Spleen (tissue), 11 donors: ENCODE measurements at regions not wholly inside any gene's neighbourhood (a gene's known extent, or its start where the extent isn't known, plus 50 kb on each side); places are given as distances from the start of the nearest gene placed in this dataset.

Source experiments
- DNase-seq: peaks from one replicate; pipeline ENCODE4 v3.0.0-alpha.2; 2020
- H3K27ac ChIP-seq, 8 donors: fragments of 200-600 bp; sonication (generic) in 7 of 8; 1 replicate in 4 of 8; 2 replicates in 4 of 8; pipeline versions ENCODE4 v1.5.0 to v1.8.0; 2016 to 2021; ENCODE audit warnings: inconsistent platforms in 4 of 8, mild to moderate bottlenecking in 4 of 8, moderate library complexity in 1 of 8
- H3K27me3 ChIP-seq, 7 donors: fragments of 200-600 bp; sonication (generic) in 6 of 7; replicated peaks in 1 of 7; 1 replicate in 4 of 7; 2 replicates in 3 of 7; pipeline versions ENCODE4 v1.5.0 to v1.8.0; 2016 to 2021; ENCODE audit warnings: inconsistent platforms in 3 of 7, mild to moderate bottlenecking in 1 of 7
- H3K36me3 ChIP-seq, 6 donors: fragments of 200-600 bp; sonication (generic) in 5 of 6; 1 replicate in 4 of 6; 2 replicates in 2 of 6; pipeline versions ENCODE4 v1.5.0 to v1.8.0; 2016 to 2021; ENCODE audit warnings: inconsistent platforms in 2 of 6
- H3K4me1 ChIP-seq, 6 donors: fragments of 200-600 bp; sonication (generic) in 5 of 6; 1 replicate in 3 of 6; 2 replicates in 3 of 6; pipeline versions ENCODE4 v1.5.0 to v1.8.0; 2016 to 2021; ENCODE audit warnings: inconsistent platforms in 3 of 6
- H3K4me3 ChIP-seq, 8 donors: fragments of 200-600 bp; sonication (generic) in 7 of 8; 1 replicate in 4 of 8; 2 replicates in 4 of 8; pipeline versions ENCODE4 v1.5.0 to v1.8.0; 2016 to 2021; ENCODE audit warnings: inconsistent platforms in 4 of 8, mild to moderate bottlenecking in 4 of 8, moderate library complexity in 2 of 8
- H3K9me3 ChIP-seq, 8 donors: fragments of 200-600 bp; sonication (generic) in 7 of 8; 1 replicate in 4 of 8; 2 replicates in 4 of 8; pipeline versions ENCODE4 v1.5.0 to v1.8.0; 2016 to 2021; ENCODE audit warnings: inconsistent platforms in 4 of 8
- CTCF ChIP-seq, 11 experiments: fragments of 200-600 bp in 7 of 11; fragments of 450-650 bp in 4 of 11; sonication (generic) in 4 of 11; IDR thresholded peaks in 8 of 11; conservative IDR thresholded peaks in 3 of 11; 1 replicate in 7 of 11; 2 replicates in 4 of 11; pipeline versions ENCODE4 v1.4.0 to v1.8.0; 2016 to 2021; ENCODE audit warnings: antibody characterized with exemption in 11 of 11, inconsistent platforms in 4 of 11, mild to moderate bottlenecking in 1 of 11
- POLR2A ChIP-seq, 3 donors: fragments of 450-650 bp; IDR thresholded peaks; one replicate each; pipeline ENCODE4 v1.5.1; 2017; ENCODE audit warnings: antibody characterized with exemption in 3 of 3, mild to moderate bottlenecking in 1 of 3
- POLR2AphosphoS5 ChIP-seq, 3 donors: sonication (generic); formaldehyde crosslinking; IDR thresholded peaks; one replicate each; pipeline ENCODE4 v1.5.1; 2017; ENCODE audit warnings: antibody characterized with exemption in 3 of 3
- WGBS, 5 donors: extraction: QIAGEN DNeasy Blood & Tissue Kit in 3 of 5; methylation state at CpG; one replicate each; pipeline versions ENCODE4 v1.1.5 to v1.1.7; 2013 to 2018; 5-methylcytosine and 5-hydroxymethylcytosine counted together
- intact Hi-C: fragments of 100-400 bp; cut with DNase I; formaldehyde crosslinking; loops from one replicate; pipeline ENCODE4 v1.15.0; 2023; ENCODE audit warnings: low total_unique reads
- donor health status: healthy with polysubstance abuse.
- donor health status: DM: no; HTN: no; CAD: no; lungs with moderate emphysema.
- donor health status: DM: no; HTN: no; CAD: no.
- donor health status: Bipolar disorder and iron deficiency.
- donor health status: healthy.
- donor health status: DM: no; HTN: no; CAD: no.
- donor health status: DM: yes; HTN: yes; CAD: no.

GRCh38 chr3:170737498-170738162 lies 132.4 kb downstream of the RPL22L1 start:
- Histone ChIP-seq H3K4me3 (no peak overlapping the region), H3K4me1 (no peaks in the 10 kb centered on the region), H3K36me3 (no peaks in the 10 kb centered on the region), H3K27me3 (peaks cover 0 to 6% (median 0%) of the 10 kb centered on the region in 7 donors), H3K27ac (no peak overlapping the region), H3K9me3 (no peaks in the 10 kb centered on the region)
- WGBS, 5 donors, result 93 to 98% (median 96%) methylated on average over 3 of the region's 3 CpGs
- no peak for DNase-seq
- intact Hi-C loops, result no loop called here
- TF ChIP-seq POLR2AphosphoS5 (IDR thresholded peaks at IDR 0.05), result no peak
- no peak for TF ChIP-seq POLR2A (IDR thresholded peaks at IDR 0.05)
- no peak for TF ChIP-seq CTCF (IDR thresholded peaks at IDR 0.05 in 8 of 11, conservative IDR thresholded peaks at IDR 0.05 in 3 of 11)

- 87 to 96% (median 92%) methylated on average over 2 of the region's 2 CpGs for WGBS, 5 donors
- no peak for TF ChIP-seq POLR2AphosphoS5 (IDR thresholded peaks at IDR 0.05)
- TF ChIP-seq POLR2A (IDR thresholded peaks at IDR 0.05), result no peak
- no peak for TF ChIP-seq CTCF (IDR thresholded peaks at IDR 0.05 in 8 of 11, conservative IDR thresholded peaks at IDR 0.05 in 3 of 11)
- no peaks in the 10 kb centered on the region for H3K36me3 ChIP-seq
- intact Hi-C loops, result no loop called here
- H3K4me1 ChIP-seq, result no peaks in the 10 kb centered on the region
- H3K9me3 ChIP-seq, result no peaks in the 10 kb centered on the region
- DNase-seq, result no peak
- no peak overlapping the region for H3K4me3 ChIP-seq
- peaks cover 0 to 6% (median 0%) of the 10 kb centered on the region in 7 donors for H3K27me3 ChIP-seq
- H3K27ac ChIP-seq, result no peak overlapping the region
Observed at GRCh38 chr3:170735821-170736220, 134.2 kb downstream of the RPL22L1 start.

GRCh38 chr3:170734735-170735065 lies 135.3 kb downstream of the RPL22L1 start:
- H3K9me3 ChIP-seq, result no peaks in the 10 kb centered on the region
- no peaks in the 10 kb centered on the region for H3K27me3 ChIP-seq
- H3K27ac ChIP-seq, result no peak overlapping the region
- H3K4me1 ChIP-seq, result no peaks in the 10 kb centered on the region
- no peak for TF ChIP-seq POLR2A (IDR thresholded peaks at IDR 0.05)
- TF ChIP-seq POLR2AphosphoS5 (IDR thresholded peaks at IDR 0.05), result no peak
- no peak for TF ChIP-seq CTCF (IDR thresholded peaks at IDR 0.05 in 8 of 11, conservative IDR thresholded peaks at IDR 0.05 in 3 of 11)
- no peak overlapping the region for H3K4me3 ChIP-seq
- 53 to 87% (median 79%) methylated on average over 1 of the region's 1 CpG for WGBS, 5 donors
- no peaks in the 10 kb centered on the region for H3K36me3 ChIP-seq
- intact Hi-C loops, result no loop called here
- no peak for DNase-seq

GRCh38 chr3:170734043-170734734 lies 135.8 kb downstream of the RPL22L1 start:
- no peaks in the 10 kb centered on the region for H3K4me1 ChIP-seq
- H3K27me3 ChIP-seq, result no peaks in the 10 kb centered on the region
- WGBS, 5 donors, result 38 to 73% (median 57%) methylated on average over 7 of the region's 7 CpGs
- intact Hi-C loops, result no loop called here
- H3K9me3 ChIP-seq, result no peaks in the 10 kb centered on the region
- no peak overlapping the region for H3K27ac ChIP-seq
- H3K4me3 ChIP-seq, result no peak overlapping the region
- DNase-seq, result no peak
- H3K36me3 ChIP-seq, result no peaks in the 10 kb centered on the region
- TF ChIP-seq POLR2AphosphoS5 (IDR thresholded peaks at IDR 0.05) (no peak), CTCF (IDR thresholded peaks at IDR 0.05 in 8 of 11, conservative IDR thresholded peaks at IDR 0.05 in 3 of 11) (no peak), POLR2A (IDR thresholded peaks at IDR 0.05) (no peak)
